HUES64 (cell line): ENCODE measurements at regions not wholly inside any gene's neighbourhood (a gene's known extent, or its start where the extent isn't known, plus 50 kb on each side); places are given as distances from the start of the nearest gene placed in this dataset.

Experiments
- H3K27ac ChIP-seq: 2 replicates; pipeline ENCODE4 v1.7.0; 2013; ENCODE audit warnings: low read depth, low read length, inconsistent platforms
- H3K27me3 ChIP-seq: 2 replicates; pipeline ENCODE4 v1.6.1; 2013; ENCODE audit warnings: mild to moderate bottlenecking, low read length; ENCODE audit not compliant: insufficient read depth
- H3K36me3 ChIP-seq: 2 replicates; pipeline ENCODE4 v1.6.1; 2013; ENCODE audit warnings: mild to moderate bottlenecking, low read length; ENCODE audit not compliant: insufficient read depth
- H3K4me1 ChIP-seq: 2 replicates; pipeline ENCODE4 v1.6.1; 2013; ENCODE audit warnings: mild to moderate bottlenecking, low read length, moderate library complexity; ENCODE audit not compliant: insufficient read depth
- H3K4me3 ChIP-seq: 2 replicates; pipeline ENCODE4 v1.5.1; 2013; ENCODE audit warnings: mild to moderate bottlenecking, low read length, moderate library complexity
- H3K9ac ChIP-seq: 2 replicates; pipeline ENCODE4 v1.6.1; 2013; ENCODE audit warnings: mild to moderate bottlenecking, low read depth, low read length
- H3K9me3 ChIP-seq: 2 replicates; pipeline ENCODE4 v1.6.1; 2013; ENCODE audit warnings: low read depth, low read length; ENCODE audit not compliant: insufficient read depth
- WGBS: fragments of 150-250, 120-280 bp; methylation state at CpG from one replicate; pipeline ENCODE4 v1.1.7; 2013; ENCODE audit warnings: missing lambda C conversion rate; 5-methylcytosine and 5-hydroxymethylcytosine counted together

DNA sequence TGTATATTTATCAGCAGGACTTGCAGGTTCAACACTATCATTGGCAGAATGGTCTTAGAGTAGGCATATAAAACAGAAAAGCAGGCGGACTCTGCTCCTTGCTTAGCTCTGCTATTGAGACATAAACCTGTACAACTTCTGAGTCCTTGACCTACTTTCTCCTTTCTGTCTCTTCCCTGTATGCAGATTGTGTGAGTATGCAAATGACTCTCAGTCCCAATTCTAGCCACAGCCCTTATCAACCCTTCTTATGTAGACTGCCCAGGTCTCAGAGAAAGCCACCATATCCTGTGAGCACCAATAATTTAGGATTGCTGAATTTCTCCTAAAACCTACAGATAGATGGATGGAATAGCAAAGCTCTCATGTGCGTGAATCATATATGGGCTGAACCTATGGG, 367.6 kb upstream of the DDI1 start:
- no peaks in the 10 kb centered on the region for H3K27me3 ChIP-seq

DNA sequence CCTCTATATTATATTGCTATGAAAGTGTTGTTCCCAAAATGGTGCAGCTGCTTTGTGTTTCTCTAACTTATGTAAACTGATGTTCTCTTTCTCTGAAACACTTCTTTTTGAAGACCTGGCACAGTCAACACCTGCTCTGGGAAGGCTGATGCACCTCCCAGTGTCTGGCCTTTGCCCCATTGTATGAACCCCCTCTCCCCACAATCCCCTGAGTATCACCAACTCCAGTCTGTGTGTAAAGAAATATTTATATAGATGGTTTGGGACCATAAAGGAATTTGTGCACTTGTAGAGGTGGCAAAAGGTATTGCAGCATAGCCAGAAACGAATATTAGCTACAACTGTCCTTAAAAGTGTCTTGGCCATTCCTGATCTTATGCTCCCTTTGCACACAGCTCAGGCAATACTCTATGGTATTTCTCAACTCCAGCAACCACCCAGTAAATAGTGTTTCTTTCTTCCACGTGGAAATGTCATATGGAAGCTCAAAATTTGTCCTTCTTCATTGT, 365.2 kb upstream of the DDI1 start:
- Histone ChIP-seq H3K9me3 (no peaks in the 10 kb centered on the region), H3K36me3 (no peaks in the 10 kb centered on the region), H3K27ac (no peak overlapping the region), H3K27me3 (no peaks in the 10 kb centered on the region), H3K4me1 (no peaks in the 10 kb centered on the region), H3K4me3 (no peak overlapping the region), H3K9ac (no peak overlapping the region)
- WGBS = 80% methylated on average over 2 of the region's 2 CpGs

More for the DNA sequence above, 367.6 kb upstream of the DDI1 start:
- H3K27ac ChIP-seq = no peak overlapping the region
- no peak overlapping the region for H3K4me3 ChIP-seq
- no peaks in the 10 kb centered on the region for H3K9me3 ChIP-seq
- H3K36me3 ChIP-seq = no peaks in the 10 kb centered on the region
- H3K4me1 ChIP-seq = no peaks in the 10 kb centered on the region
- 100% methylated on average over 2 of the region's 2 CpGs for WGBS
- no peak overlapping the region for H3K9ac ChIP-seq

DNA sequence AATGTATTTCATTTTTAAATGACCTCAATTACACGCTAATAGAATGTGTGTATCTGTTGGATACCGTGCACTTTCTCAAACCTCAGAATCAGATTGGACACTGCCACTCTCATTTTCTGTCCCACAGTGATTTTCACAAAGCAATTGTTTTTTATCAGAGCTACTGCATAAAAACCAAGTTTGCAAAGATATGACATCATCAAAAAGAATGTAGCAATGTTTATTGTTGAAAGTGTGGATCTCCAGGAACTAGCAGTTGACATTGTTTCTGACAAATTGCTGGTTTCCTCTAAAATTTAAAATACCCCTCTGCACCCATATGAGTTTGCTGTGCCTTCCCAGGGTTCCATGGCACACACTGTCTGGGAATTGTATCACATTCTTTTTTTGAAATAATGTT, 362.7 kb upstream of the DDI1 start:
- Histone ChIP-seq H3K36me3 (no peaks in the 10 kb centered on the region), H3K27me3 (no peaks in the 10 kb centered on the region), H3K9me3 (no peaks in the 10 kb centered on the region), H3K27ac (no peak overlapping the region), H3K4me1 (no peaks in the 10 kb centered on the region), H3K9ac (no peak overlapping the region), H3K4me3 (no peak overlapping the region)
- WGBS = 96% methylated on average over 2 of the region's 2 CpGs

DNA sequence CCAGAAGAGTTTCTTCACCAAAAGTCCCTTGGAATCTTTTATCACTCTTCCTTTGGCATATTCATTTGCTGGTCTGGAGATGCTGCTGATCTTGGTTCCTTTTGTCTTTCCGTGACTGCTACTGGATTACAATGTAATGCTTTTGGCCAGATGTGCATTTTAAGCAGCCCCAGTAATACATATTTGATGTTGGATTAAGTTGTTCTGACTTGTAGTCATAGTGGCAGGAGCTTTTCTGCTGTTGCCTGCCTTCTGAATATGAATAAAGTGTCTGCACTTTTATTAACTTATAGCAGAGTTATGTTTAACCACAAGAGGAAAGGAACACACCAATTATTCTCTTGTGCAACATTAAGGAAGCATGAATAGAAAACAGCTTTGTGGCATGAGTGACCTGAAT, 360.0 kb upstream of the DDI1 start:
- H3K27ac ChIP-seq = no peak overlapping the region
- no peak overlapping the region for H3K9ac ChIP-seq
- H3K9me3 ChIP-seq = no peaks in the 10 kb centered on the region
- 87% methylated on average over 1 of the region's 1 CpG for WGBS
- H3K4me3 ChIP-seq = no peak overlapping the region
- H3K4me1 ChIP-seq = no peaks in the 10 kb centered on the region
- H3K36me3 ChIP-seq = no peaks in the 10 kb centered on the region
- H3K27me3 ChIP-seq = no peaks in the 10 kb centered on the region

DNA sequence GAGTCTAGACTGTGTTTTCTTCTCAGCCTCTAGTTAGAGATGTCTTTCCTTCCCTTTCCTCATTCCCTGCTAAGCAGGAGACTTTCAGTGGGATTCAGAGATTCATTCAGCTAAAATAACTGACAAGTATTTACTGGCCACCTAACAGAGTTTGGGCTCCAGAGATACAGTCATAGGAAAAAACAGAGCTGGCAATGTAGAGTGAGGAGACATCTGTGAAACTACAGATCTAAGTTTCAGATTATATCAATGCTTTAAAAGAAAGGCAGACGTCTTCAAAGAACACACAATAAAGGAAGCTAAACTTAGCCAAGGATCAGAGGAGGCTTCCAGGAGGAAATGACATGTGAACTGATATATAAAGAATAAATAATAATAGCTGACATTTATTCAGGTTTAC, 355.6 kb upstream of the DDI1 start:
- Histone ChIP-seq H3K36me3 (no peaks in the 10 kb centered on the region), H3K27ac (no peak overlapping the region), H3K4me1 (peaks cover 8% of the 10 kb centered on the region), H3K9me3 (no peaks in the 10 kb centered on the region), H3K4me3 (no peak overlapping the region), H3K27me3 (no peaks in the 10 kb centered on the region), H3K9ac (no peak overlapping the region)
- 80% methylated on average over 1 of the region's 1 CpG for WGBS

DNA sequence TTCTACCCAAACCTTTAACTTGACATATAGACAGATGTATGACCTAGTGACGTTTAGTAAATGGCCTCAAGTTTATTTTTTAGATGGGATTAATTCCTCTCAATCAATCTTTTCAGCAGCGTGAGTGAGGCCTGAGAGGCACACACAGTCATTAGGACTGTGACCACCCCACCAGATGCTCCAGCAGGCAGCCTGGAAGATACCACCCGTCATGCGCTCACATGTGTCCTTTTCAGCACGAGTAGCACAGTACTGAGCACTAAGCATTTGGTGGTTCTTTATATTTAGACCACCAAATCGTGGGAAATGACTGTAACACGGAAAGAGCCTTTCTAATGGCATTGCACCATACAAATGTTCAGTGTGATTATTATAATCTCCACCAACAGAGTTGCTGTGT, 354.6 kb upstream of the DDI1 start:
- no peaks in the 10 kb centered on the region for H3K36me3 ChIP-seq
- H3K27ac ChIP-seq = no peak overlapping the region
- H3K4me1 ChIP-seq = peaks cover 8% of the 10 kb centered on the region
- H3K9me3 ChIP-seq = no peaks in the 10 kb centered on the region
- H3K9ac ChIP-seq = no peak overlapping the region
- no peak overlapping the region for H3K4me3 ChIP-seq
- 62% methylated on average over 7 of the region's 7 CpGs for WGBS
- H3K27me3 ChIP-seq = no peaks in the 10 kb centered on the region

DNA sequence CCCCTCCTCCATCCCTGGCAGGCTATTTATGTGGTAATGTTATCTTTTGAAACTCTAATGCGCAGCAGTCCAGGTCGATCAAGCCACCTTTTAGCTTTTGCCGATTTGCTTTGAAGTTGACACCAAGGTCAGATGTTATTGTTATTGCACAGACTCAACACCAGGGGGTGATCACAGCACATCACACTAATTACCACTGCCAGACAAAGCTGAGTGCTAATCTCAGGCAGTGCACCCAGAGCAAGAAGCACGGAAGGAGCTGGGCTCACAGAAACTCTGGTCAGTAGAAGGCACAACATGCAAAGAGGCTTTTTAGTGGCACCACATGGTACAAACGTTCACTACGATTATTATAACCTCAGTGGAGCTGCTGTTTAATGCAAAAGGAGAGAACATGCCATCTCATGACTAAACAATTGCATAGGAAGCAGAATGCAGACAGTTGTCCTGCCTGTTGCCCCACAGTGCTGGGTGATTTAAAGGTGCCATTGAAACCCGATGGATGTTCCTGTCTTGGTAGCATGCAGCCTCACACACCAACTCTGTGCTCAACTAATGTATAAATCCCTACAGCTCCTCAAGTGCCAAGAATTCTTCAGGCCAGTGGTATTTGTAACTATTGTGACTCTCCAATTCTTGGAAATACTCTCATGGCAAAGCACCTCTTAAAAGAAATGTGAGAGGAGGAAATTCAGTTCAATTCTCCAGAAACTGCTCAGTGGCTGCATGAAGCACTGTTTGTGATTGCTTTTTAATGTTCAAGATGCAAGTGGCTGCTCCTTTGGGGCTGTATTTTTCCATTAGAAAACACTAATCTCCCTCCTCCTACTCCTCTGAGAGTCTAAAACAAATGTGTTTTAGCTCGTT, 353.9 kb upstream of the DDI1 start:
- Histone ChIP-seq H3K36me3 (no peaks in the 10 kb centered on the region), H3K4me1 (peaks cover 8% of the 10 kb centered on the region), H3K27ac (no peak overlapping the region), H3K27me3 (no peaks in the 10 kb centered on the region), H3K9ac (no peak overlapping the region), H3K4me3 (no peak overlapping the region), H3K9me3 (no peaks in the 10 kb centered on the region)
- WGBS = 31% methylated on average over 8 of the region's 8 CpGs

DNA sequence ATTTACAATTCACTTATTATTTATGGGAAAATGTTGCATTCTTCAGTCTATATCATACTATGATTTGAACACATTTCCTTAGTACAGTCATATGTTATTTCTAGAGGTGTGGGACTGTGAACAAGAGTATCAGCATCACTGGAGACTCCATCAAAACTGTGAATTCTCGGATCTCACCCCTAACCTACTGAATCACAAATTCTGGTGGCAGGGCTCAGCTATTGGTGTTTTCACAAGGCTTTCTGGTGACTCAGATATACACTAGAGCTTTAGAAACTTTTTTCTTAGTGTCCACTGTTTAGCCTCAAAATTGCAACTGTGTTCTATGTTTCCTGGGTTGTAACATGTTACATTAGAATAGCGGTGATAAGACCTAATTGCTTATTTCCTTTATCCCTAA, 352.9 kb upstream of the DDI1 start:
- no peaks in the 10 kb centered on the region for H3K9me3 ChIP-seq
- WGBS = 96% methylated on average over 2 of the region's 2 CpGs
- no peak overlapping the region for H3K4me3 ChIP-seq
- peaks cover 8% of the 10 kb centered on the region for H3K4me1 ChIP-seq
- H3K36me3 ChIP-seq = no peaks in the 10 kb centered on the region
- H3K27me3 ChIP-seq = no peaks in the 10 kb centered on the region
- no peak overlapping the region for H3K9ac ChIP-seq
- H3K27ac ChIP-seq = no peak overlapping the region

DNA sequence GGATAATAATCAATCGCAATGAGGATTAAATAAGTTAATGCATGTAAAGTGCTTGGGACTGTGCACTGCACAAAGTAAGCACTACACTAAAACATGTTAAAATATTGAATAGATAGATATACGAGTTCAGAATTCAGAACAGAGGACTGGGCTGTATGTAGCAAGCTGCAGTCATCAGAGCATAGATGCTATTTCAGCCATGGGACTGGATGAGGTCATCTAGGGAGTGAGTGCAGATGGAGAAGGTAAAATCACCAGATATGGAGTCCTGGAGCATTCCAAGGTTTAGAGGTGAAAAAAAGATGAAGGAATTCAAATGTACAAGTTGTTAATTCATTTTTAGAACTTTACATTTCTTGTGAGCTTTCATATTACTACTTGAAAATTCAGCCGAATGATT, 347.5 kb upstream of the DDI1 start:
- WGBS = 92% methylated on average over 3 of the region's 3 CpGs
- H3K9me3 ChIP-seq = no peaks in the 10 kb centered on the region

DNA sequence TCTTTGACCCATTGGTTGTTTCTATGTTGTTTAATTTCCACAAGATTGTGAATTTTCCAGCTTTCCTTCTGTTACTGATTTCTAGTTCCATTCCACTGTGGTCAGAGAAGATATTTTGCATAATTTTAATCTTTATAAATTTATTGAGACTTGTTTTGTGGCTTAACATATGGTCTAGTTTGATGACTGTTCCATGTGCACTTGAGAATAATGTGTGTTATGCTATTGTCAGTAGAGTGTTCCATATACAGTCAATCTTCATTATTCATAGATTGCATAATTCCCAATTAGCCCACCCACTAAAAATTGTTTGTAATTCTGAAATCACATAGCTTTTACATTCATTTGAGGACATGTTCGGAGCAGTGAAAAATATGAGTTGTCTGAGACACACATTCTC, 346.1 kb upstream of the DDI1 start:
- H3K36me3 ChIP-seq = no peaks in the 10 kb centered on the region
- no peaks in the 10 kb centered on the region for H3K4me1 ChIP-seq
- no peak overlapping the region for H3K27ac ChIP-seq
- H3K9me3 ChIP-seq = no peaks in the 10 kb centered on the region
- H3K9ac ChIP-seq = no peak overlapping the region
- WGBS = 100% methylated on average over 1 of the region's 1 CpG
- H3K27me3 ChIP-seq = no peaks in the 10 kb centered on the region
- no peak overlapping the region for H3K4me3 ChIP-seq

More for the DNA sequence above, 347.5 kb upstream of the DDI1 start:
- H3K36me3 ChIP-seq = no peaks in the 10 kb centered on the region
- no peak overlapping the region for H3K9ac ChIP-seq
- H3K4me3 ChIP-seq = no peak overlapping the region
- H3K27ac ChIP-seq = no peak overlapping the region
- H3K27me3 ChIP-seq = no peaks in the 10 kb centered on the region
- no peaks in the 10 kb centered on the region for H3K4me1 ChIP-seq

DNA sequence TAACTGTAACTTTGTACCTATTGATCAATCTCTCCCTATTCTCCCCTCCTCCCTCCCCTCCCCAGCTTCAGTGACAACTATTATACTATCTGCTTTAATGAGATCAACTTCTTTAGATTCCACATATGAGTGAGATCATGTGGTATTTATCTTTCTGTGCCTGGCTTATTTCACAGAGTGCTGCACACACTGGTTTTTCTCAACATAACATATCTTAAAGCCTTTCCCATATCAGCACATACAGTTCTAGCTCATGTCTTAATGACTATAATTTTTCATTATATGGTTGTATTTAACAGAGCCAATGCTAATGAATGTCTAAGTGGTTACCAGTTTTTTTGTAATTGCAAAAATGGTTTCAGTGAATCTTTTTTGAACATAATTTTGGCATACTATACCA, 340.3 kb upstream of the DDI1 start:
- no peaks in the 10 kb centered on the region for H3K4me1 ChIP-seq
- no peak overlapping the region for H3K27ac ChIP-seq
- no peaks in the 10 kb centered on the region for H3K36me3 ChIP-seq
- no peaks in the 10 kb centered on the region for H3K27me3 ChIP-seq
- H3K4me3 ChIP-seq = no peak overlapping the region
- H3K9ac ChIP-seq = no peak overlapping the region
- no peaks in the 10 kb centered on the region for H3K9me3 ChIP-seq

DNA sequence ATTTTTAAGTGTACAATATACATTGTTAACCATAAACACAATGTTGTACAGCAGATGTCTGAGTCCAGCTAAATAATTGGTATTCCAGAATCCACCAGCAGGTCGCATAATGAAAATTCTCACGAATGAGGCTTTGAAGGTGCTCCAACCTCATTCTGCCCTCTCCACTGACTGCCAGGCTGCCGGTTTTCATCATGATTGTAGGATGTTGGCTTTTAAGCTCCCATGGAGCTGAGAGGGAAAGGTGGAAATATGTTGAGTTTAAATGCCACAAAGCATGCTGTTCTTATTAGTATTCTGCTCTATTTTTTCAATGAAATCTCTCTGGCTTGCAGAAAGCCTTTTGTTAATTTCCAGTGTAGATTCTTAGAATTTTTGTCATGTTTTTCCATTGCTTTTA, 337.2 kb upstream of the DDI1 start:
- no peak overlapping the region for H3K9ac ChIP-seq
- no peaks in the 10 kb centered on the region for H3K4me1 ChIP-seq
- H3K9me3 ChIP-seq = no peaks in the 10 kb centered on the region
- no peaks in the 10 kb centered on the region for H3K27me3 ChIP-seq
- no peaks in the 10 kb centered on the region for H3K36me3 ChIP-seq
- WGBS = 89% methylated on average over 3 of the region's 3 CpGs
- H3K4me3 ChIP-seq = no peak overlapping the region
- H3K27ac ChIP-seq = no peak overlapping the region
